ENCODE measurements at regions not wholly inside any gene's neighbourhood (a gene's known extent, or its start where the extent isn't known, plus 50 kb on each side); places are given as distances from the start of the nearest gene placed in this dataset.
A peak's percentile ranks its signal among the peaks of the same experiment; 100 is the strongest.

DNA sequence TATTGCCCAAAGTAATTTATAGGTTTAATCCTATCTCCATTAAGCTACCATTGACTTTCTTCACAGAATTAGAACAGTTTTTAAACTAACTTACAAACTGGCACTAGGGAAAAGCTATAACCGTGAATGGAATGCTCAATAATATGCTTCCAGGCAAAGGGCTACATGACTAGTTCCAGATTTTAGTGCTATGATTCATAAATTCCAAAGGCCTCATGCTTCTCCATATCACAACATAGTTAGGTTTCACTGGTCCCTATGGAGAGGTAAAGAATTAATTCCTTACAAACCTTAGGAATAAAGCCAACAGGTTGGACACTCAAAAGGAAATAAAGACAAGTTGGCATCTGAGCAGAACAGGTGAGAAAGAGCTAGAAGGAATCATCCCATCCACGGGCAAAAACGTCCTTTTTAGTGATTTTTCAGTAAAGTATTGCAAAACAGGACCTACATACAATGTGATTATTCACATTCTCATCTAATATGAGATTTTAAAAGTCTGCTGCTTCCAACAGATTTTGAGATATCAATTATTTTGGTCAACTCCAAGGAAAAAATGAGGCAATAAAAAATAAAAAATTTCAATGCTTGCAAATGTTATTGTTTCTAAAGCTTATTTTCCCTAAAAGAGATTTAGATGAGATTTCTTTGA, 97.0 kb upstream of the TARS1 start (continued):
- TF ChIP-seq, protein P1, sequence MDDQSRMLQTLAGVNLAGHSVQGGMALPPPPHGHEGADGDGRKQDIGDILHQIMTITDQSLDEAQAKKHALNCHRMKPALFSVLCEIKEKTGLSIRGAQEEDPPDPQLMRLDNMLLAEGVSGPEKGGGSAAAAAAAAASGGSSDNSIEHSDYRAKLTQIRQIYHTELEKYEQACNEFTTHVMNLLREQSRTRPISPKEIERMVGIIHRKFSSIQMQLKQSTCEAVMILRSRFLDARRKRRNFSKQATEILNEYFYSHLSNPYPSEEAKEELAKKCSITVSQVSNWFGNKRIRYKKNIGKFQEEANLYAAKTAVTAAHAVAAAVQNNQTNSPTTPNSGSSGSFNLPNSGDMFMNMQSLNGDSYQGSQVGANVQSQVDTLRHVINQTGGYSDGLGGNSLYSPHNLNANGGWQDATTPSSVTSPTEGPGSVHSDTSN (IDR thresholded peaks at IDR 0.05) = peak; percentile 23; the same call in 1 of the 2 replicates
- peak; percentile 90 for TF ChIP-seq FOSL2 (IDR thresholded peaks at IDR 0.05; ENCODE audit: borderline replicate concordance, low read depth)
- no peak for TF ChIP-seq RAD21 (IDR thresholded peaks at IDR 0.05; ENCODE audit: low read length)
- no peak for TF ChIP-seq MEF2A (IDR thresholded peaks at IDR 0.05; ENCODE audit: borderline replicate concordance, low read depth)
- TF ChIP-seq EP300 (IDR thresholded peaks at IDR 0.05; ENCODE audit: borderline replicate concordance in 1 of 2, low read depth in 1 of 2, low read length in 1 of 2) = peak in 1 of 2 experiments; percentile 65; a peak in 1 of 4 replicates
- TF ChIP-seq POLR2AphosphoS5 (IDR thresholded peaks at IDR 0.05; ENCODE audit: low read depth, low read length) = peak; percentile 36; the same call in 1 of the 2 replicates
- TF ChIP-seq, protein P2, sequence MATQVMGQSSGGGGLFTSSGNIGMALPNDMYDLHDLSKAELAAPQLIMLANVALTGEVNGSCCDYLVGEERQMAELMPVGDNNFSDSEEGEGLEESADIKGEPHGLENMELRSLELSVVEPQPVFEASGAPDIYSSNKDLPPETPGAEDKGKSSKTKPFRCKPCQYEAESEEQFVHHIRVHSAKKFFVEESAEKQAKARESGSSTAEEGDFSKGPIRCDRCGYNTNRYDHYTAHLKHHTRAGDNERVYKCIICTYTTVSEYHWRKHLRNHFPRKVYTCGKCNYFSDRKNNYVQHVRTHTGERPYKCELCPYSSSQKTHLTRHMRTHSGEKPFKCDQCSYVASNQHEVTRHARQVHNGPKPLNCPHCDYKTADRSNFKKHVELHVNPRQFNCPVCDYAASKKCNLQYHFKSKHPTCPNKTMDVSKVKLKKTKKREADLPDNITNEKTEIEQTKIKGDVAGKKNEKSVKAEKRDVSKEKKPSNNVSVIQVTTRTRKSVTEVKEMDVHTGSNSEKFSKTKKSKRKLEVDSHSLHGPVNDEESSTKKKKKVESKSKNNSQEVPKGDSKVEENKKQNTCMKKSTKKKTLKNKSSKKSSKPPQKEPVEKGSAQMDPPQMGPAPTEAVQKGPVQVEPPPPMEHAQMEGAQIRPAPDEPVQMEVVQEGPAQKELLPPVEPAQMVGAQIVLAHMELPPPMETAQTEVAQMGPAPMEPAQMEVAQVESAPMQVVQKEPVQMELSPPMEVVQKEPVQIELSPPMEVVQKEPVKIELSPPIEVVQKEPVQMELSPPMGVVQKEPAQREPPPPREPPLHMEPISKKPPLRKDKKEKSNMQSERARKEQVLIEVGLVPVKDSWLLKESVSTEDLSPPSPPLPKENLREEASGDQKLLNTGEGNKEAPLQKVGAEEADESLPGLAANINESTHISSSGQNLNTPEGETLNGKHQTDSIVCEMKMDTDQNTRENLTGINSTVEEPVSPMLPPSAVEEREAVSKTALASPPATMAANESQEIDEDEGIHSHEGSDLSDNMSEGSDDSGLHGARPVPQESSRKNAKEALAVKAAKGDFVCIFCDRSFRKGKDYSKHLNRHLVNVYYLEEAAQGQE (IDR thresholded peaks at IDR 0.05; ENCODE audit: low read depth, low read length) = no peak
- TF ChIP-seq TAF1 (IDR thresholded peaks at IDR 0.05; ENCODE audit: borderline replicate concordance, low read depth, low read length) = no peak
- TF ChIP-seq ELF1 (IDR thresholded peaks at IDR 0.05) = no peak
- TF ChIP-seq SIN3A (IDR thresholded peaks at IDR 0.05; ENCODE audit: borderline replicate concordance, low read depth, low read length) = no peak
- TF ChIP-seq RXRA (IDR thresholded peaks at IDR 0.05; ENCODE audit: borderline replicate concordance, low read depth) = no peak
- TF ChIP-seq NFIC (IDR thresholded peaks at IDR 0.05; ENCODE audit: borderline replicate concordance) = peak; percentile 41; the same call in 1 of the 2 replicates
- TF ChIP-seq YY1 (IDR thresholded peaks at IDR 0.05; ENCODE audit: low read depth) = no peak
- TF ChIP-seq CHD2 (IDR thresholded peaks at IDR 0.05; ENCODE audit: low read length, partially characterized antibody) = no peak
- TF ChIP-seq RFX5 (IDR thresholded peaks at IDR 0.05; ENCODE audit: low read length) = no peak

DNA sequence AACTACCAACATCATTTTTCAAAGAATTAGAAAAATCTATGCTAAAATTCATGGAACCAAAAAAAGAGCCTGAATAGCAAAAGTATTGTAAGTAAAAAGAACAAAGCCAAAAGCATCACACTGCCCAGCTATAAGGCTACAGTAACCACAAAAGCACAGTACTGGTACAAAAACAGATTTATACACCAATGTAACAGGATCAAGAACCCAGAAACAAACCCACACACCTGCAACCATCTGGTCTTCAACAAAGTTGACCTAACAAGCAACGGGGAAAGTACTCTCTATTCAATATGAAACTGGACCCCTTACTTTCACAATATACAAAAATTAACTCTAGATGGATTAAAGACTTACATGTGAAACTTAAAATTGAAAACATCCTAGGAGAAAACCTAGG, 94.2 kb upstream of the TARS1 start:
- 93% methylated on average over 1 of the region's 1 CpG for WGBS (ENCODE audit: low lambda C conversion rate)
- H3K4me2 ChIP-seq = no peak overlapping the region

More for the DNA sequence above, 94.2 kb upstream of the TARS1 start:
- no peaks in the 10 kb centered on the region for H3K79me2 ChIP-seq (ENCODE audit: insufficient read depth)
- no peak overlapping the region for H3K4me3 ChIP-seq (ENCODE audit: low read depth in 2 of 2, low read length in 1 of 2)
- no peak overlapping the region; the same call in 1 of the 2 replicates for H2AFZ ChIP-seq (ENCODE audit: low read depth)
- H3K4me1 ChIP-seq (ENCODE audit: control insufficient read depth in 1 of 2, insufficient read depth in 2 of 2, low read depth in 1 of 2, low read length in 1 of 2) = 0 out of 4 replicates have a peak, but pooled peaks cover 0 to 4% of the 10 kb centered on the region in 2 experiments
- H3K27ac ChIP-seq (ENCODE audit: low read depth in 2 of 2, low read length in 1 of 2) = no peak overlapping the region
- CTCF ChIA-PET = no interaction called here
- H4K20me1 ChIP-seq (ENCODE audit: insufficient read depth) = no peaks in the 10 kb centered on the region
- H3K36me3 ChIP-seq (replicated peaks in 1 of 2; ENCODE audit: control insufficient read depth in 1 of 2, insufficient read depth in 2 of 2, low read length in 1 of 2) = no peaks in the 10 kb centered on the region
- no peaks in the 10 kb centered on the region for H3K27me3 ChIP-seq (ENCODE audit: insufficient read depth)
- POLR2A ChIA-PET = no interaction called here
- no peaks in the 10 kb centered on the region for H3K9me2 ChIP-seq
- H3F3A ChIP-seq (replicated peaks; ENCODE audit: insufficient read depth) = peaks cover 27% of the 10 kb centered on the region
- no peak overlapping the region for H3K9ac ChIP-seq
- no peak for DNase-seq
- no peaks in the 10 kb centered on the region for H3K9me3 ChIP-seq
- no peak for TF ChIP-seq YY1 (IDR thresholded peaks at IDR 0.05; ENCODE audit: low read depth)
- TF ChIP-seq, protein P3, sequence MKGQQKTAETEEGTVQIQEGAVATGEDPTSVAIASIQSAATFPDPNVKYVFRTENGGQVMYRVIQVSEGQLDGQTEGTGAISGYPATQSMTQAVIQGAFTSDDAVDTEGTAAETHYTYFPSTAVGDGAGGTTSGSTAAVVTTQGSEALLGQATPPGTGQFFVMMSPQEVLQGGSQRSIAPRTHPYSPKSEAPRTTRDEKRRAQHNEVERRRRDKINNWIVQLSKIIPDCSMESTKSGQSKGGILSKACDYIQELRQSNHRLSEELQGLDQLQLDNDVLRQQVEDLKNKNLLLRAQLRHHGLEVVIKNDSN (IDR thresholded peaks at IDR 0.05; ENCODE audit: borderline replicate concordance, low read depth) = no peak
